Suprapubic skin (tissue), 4 donors: ENCODE measurements at regions not wholly inside any gene's neighbourhood (a gene's known extent, or its start where the extent isn't known, plus 50 kb on each side); places are given as distances from the start of the nearest gene placed in this dataset.

Experiments used
- DNase-seq, 2 donors: peaks; one replicate each; pipeline ENCODE4 v3.0.0-alpha.2; 2019; ENCODE audit warnings: low spot score in 2 of 2
- H3K27ac ChIP-seq: fragments of 200-600 bp; sonication (generic); one replicate; pipeline ENCODE4 v1.5.1; 2019
- H3K27me3 ChIP-seq: fragments of 200-600 bp; sonication (generic); one replicate; pipeline ENCODE4 v1.5.1; 2019
- H3K36me3 ChIP-seq: fragments of 200-600 bp; sonication (generic); one replicate; pipeline ENCODE4 v1.5.1; 2019
- H3K4me1 ChIP-seq: fragments of 200-600 bp; sonication (generic); one replicate; pipeline ENCODE4 v1.5.1; 2019
- H3K4me3 ChIP-seq: fragments of 200-600 bp; sonication (generic); one replicate; pipeline ENCODE4 v1.5.1; 2019; ENCODE audit warnings: mild to moderate bottlenecking
- H3K9me3 ChIP-seq: fragments of 200-600 bp; sonication (generic); one replicate; pipeline ENCODE4 v1.5.1; 2019
- EP300 ChIP-seq: sonication (generic); formaldehyde crosslinking; IDR thresholded peaks from one replicate; pipeline ENCODE4 v1.6.1; 2017; ENCODE audit warnings: antibody characterized with exemption
- POLR2A ChIP-seq, 2 donors: fragments of 450-650 bp; IDR thresholded peaks; one replicate each; pipeline ENCODE4 v1.6.1; 2017; ENCODE audit warnings: antibody characterized with exemption in 2 of 2, mild to moderate bottlenecking in 2 of 2, moderate library complexity in 2 of 2
- POLR2AphosphoS5 ChIP-seq, 3 donors: sonication (generic); formaldehyde crosslinking; IDR thresholded peaks; one replicate each; pipeline ENCODE4 v1.6.1; 2017; ENCODE audit warnings: antibody characterized with exemption in 3 of 3
- WGBS: methylation state at CpG from one replicate; pipeline ENCODE4 v1.1.5; 2018; 5-methylcytosine and 5-hydroxymethylcytosine counted together
- TF ChIP-seq, protein P1 (sequence below), 2 donors: fragments of 200-600 bp in 1 of 2; fragments of 450-650 bp in 1 of 2; sonication (generic) in 1 of 2; IDR thresholded peaks; one replicate each; pipeline ENCODE4 v1.5.1; 2016 to 2019; ENCODE audit warnings: antibody characterized with exemption in 2 of 2, mild to moderate bottlenecking in 1 of 2, moderate library complexity in 1 of 2

DNA sequence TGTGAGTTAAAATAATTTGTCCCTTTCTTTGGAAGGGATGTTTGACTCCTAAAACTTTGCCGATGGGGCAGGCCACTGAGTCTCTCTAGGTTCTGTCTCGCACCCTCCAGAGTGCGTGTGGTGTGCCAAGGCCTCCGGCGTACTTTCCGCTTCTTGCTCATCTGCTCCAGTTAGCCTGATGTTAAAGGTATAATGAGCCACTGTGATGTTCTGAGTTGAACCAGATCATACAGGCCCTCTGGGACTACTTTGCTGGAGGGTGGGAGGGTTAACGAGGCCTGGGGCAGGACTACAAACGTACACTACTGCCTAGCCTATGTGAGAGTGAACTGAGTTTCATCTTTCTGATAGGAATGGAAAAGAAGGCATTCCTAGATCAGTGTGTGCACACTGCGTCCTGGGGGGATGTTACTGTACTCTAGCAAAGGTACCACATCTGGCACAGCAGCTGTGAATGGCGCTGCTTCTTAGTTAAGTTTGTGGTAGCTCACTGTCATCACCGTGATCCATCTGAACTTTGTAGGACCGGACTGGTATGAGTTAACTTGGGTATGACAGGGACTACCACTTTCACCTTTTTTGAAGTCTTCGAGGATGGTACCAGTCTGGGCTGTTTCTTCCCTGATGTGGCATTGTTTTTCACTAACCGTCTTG, 60.2 kb downstream of the RGS12 start:
- 97% methylated on average over 14 of the region's 14 CpGs for WGBS
- no peaks in the 10 kb centered on the region for H3K36me3 ChIP-seq
- no peaks in the 10 kb centered on the region for H3K9me3 ChIP-seq
- H3K4me1 ChIP-seq = no peaks in the 10 kb centered on the region
- peak in 1 of 2 donors; percentile 52 for DNase-seq
- TF ChIP-seq, protein P1, sequence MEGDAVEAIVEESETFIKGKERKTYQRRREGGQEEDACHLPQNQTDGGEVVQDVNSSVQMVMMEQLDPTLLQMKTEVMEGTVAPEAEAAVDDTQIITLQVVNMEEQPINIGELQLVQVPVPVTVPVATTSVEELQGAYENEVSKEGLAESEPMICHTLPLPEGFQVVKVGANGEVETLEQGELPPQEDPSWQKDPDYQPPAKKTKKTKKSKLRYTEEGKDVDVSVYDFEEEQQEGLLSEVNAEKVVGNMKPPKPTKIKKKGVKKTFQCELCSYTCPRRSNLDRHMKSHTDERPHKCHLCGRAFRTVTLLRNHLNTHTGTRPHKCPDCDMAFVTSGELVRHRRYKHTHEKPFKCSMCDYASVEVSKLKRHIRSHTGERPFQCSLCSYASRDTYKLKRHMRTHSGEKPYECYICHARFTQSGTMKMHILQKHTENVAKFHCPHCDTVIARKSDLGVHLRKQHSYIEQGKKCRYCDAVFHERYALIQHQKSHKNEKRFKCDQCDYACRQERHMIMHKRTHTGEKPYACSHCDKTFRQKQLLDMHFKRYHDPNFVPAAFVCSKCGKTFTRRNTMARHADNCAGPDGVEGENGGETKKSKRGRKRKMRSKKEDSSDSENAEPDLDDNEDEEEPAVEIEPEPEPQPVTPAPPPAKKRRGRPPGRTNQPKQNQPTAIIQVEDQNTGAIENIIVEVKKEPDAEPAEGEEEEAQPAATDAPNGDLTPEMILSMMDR (IDR thresholded peaks at IDR 0.05) = no peak
- TF ChIP-seq POLR2AphosphoS5 (IDR thresholded peaks at IDR 0.05) (no peak), POLR2A (IDR thresholded peaks at IDR 0.05) (no peak), EP300 (no peak)
- no peak overlapping the region for H3K27ac ChIP-seq
- H3K4me3 ChIP-seq = no peak overlapping the region
- no peaks in the 10 kb centered on the region for H3K27me3 ChIP-seq

DNA sequence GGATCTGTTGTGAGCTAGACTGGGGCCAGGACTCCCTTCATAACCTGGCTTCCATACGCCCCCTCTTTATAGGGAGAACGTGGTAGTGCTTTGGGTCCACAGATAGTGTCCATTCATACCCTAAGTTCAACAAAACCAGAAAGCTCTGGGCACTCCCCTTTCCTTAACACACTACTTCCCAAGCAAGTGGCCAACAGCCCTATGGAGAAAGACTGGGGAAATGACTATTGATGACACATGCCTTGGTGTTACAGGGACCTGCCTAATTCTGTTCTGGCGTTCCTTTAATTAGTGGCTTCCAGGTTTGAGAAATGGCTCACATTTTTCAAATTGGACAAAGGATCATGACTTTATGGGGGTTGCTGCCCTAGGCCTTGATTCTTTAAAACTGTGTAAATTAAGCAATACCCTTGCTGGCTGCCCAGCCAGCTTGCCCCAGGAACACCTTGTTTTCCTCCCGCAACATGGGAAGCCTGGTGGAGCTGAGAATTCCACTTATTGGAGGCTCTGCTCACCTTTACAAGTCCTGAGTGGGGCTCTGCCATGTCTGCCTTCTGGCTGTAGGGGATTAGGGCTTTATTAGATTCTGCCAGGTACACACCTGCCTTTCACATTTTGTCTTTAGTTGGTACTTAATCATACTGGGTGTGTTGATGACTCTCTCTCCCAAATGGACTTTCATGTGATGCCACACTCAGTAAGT, 61.1 kb downstream of the RGS12 start:
- Histone ChIP-seq H3K4me3 (no peak overlapping the region), H3K27me3 (no peaks in the 10 kb centered on the region), H3K4me1 (no peaks in the 10 kb centered on the region), H3K36me3 (no peaks in the 10 kb centered on the region), H3K9me3 (no peaks in the 10 kb centered on the region), H3K27ac (no peak overlapping the region)
- DNase-seq = no peak
- WGBS = 98% methylated on average over 4 of the region's 4 CpGs
- no peak for TF ChIP-seq EP300
- no peak for TF ChIP-seq POLR2AphosphoS5 (IDR thresholded peaks at IDR 0.05)
- TF ChIP-seq, protein P1 (IDR thresholded peaks at IDR 0.05) = no peak
- no peak for TF ChIP-seq POLR2A (IDR thresholded peaks at IDR 0.05)

- WGBS = 91% methylated on average over 4 of the region's 4 CpGs
- Histone ChIP-seq H3K36me3 (no peaks in the 10 kb centered on the region), H3K27ac (no peak overlapping the region), H3K27me3 (no peaks in the 10 kb centered on the region), H3K4me1 (no peaks in the 10 kb centered on the region), H3K4me3 (no peak overlapping the region), H3K9me3 (no peaks in the 10 kb centered on the region)
- no peak for DNase-seq
- TF ChIP-seq POLR2AphosphoS5 (IDR thresholded peaks at IDR 0.05) (no peak), EP300 (no peak), POLR2A (IDR thresholded peaks at IDR 0.05) (no peak)
- TF ChIP-seq, protein P1 (IDR thresholded peaks at IDR 0.05) = no peak
Observed at GRCh38 chr4:3354455-3354811, 61.6 kb downstream of the RGS12 start.

- H3K27ac ChIP-seq = no peak overlapping the region
- no peaks in the 10 kb centered on the region for H3K9me3 ChIP-seq
- no peaks in the 10 kb centered on the region for H3K27me3 ChIP-seq
- peak in 1 of 2 donors; percentile 37 for DNase-seq
- H3K4me1 ChIP-seq = no peaks in the 10 kb centered on the region
- WGBS = 85% methylated on average over 8 of the region's 8 CpGs
- TF ChIP-seq, protein P1 (IDR thresholded peaks at IDR 0.05) = no peak
- TF ChIP-seq POLR2A (IDR thresholded peaks at IDR 0.05) = no peak
- no peak for TF ChIP-seq POLR2AphosphoS5 (IDR thresholded peaks at IDR 0.05)
- TF ChIP-seq EP300 = no peak
- no peaks in the 10 kb centered on the region for H3K36me3 ChIP-seq
- H3K4me3 ChIP-seq = no peak overlapping the region
Observed at GRCh38 chr4:3355266-3355748, 62.5 kb downstream of the RGS12 start.

DNA sequence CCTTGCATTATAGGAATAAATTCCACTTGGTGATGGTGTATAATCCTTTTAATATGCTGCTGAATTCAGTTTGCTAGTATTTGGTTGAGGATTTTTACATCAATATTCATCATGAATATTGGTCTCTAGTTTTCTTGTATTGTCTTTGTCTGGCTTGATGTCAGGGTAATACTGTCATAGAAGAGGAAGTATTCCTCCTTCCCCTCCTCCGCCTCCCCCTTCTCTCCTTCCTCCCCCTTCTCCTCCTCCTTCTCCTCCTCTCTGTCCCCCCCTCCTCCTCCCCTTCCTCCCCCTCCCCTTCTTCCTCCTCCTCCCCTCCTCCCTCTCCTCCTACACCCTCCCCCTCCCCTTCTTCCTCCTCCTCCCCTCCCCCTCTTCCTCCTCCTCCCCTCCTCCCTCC, 65.8 kb downstream of the RGS12 start:
- Histone ChIP-seq H3K27ac (no peak overlapping the region), H3K4me3 (no peak overlapping the region), H3K4me1 (no peaks in the 10 kb centered on the region), H3K27me3 (no peaks in the 10 kb centered on the region), H3K9me3 (no peaks in the 10 kb centered on the region), H3K36me3 (no peaks in the 10 kb centered on the region)
- no peak for TF ChIP-seq EP300
- DNase-seq = no peak
- 60% methylated on average over 1 of the region's 1 CpG for WGBS
